ENCODE measurements at regions not wholly inside any gene's neighbourhood (a gene's known extent, or its start where the extent isn't known, plus 50 kb on each side); places are given as distances from the start of the nearest gene placed in this dataset.

DNA sequence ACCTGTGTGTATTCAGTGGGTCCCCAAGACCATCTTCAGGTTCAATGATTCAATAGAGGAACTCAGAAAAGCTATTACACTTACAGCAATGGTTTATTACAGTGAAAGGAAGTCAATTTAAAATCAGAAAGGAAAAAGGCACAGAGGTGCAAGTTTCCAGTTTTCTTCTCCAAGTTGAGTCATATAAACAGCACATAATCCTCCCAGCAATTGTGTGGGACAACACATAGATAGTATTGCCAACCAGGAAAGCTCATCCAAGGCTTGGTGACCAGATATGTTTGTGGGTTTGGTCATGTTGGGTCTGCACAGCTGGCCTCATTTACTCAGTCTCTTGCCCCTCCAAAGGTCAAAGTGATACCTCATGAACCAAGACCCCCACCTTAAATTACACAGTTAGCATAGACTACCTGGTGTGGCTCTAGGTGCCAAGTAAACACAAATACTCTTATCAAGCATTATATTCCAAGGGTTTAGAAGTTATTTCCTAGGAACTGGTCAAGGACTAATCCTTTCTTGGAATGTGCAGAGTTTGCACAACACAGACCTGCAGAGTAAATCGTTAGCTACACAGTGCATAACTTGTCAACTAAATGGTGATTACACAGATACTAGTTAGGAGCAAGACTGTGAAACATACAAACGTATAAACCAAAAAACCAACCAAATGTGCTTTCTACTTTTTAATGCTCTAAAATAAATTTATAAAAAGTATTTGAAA, 777.3 kb downstream of the PCDH18 start:
- TF ChIP-seq CHD1 (IDR thresholded peaks at IDR 0.05; ENCODE audit: low read depth, low read length): no peak
- Histone ChIP-seq H3K4me2 (ENCODE audit: control insufficient read depth, insufficient read depth) (no peak overlapping the region), H2AFZ (ENCODE audit: control insufficient read depth, low read depth, low read length) (no peak overlapping the region), H3K79me2 (ENCODE audit: control insufficient read depth, insufficient read depth, low read length) (no peaks in the 10 kb centered on the region), H3K4me3 (no peak overlapping the region), H3K4me1 (ENCODE audit: control insufficient read depth, insufficient read depth, low read length) (no peaks in the 10 kb centered on the region), H3K9me3 (replicated peaks; ENCODE audit: control insufficient read depth, insufficient read depth, low read length) (no peaks in the 10 kb centered on the region), H3K27me3 (replicated peaks in 1 of 2; ENCODE audit: control insufficient read depth in 2 of 2, insufficient read depth in 2 of 2, low read length in 1 of 2) (no peaks in the 10 kb centered on the region), H3K9ac (ENCODE audit: control insufficient read depth, insufficient read depth, low read length) (no peak overlapping the region), H3K36me3 (ENCODE audit: control insufficient read depth in 2 of 2, insufficient read depth in 2 of 2, low read length in 1 of 2) (no peaks in the 10 kb centered on the region), H3K27ac (ENCODE audit: control insufficient read depth, insufficient read depth) (no peak overlapping the region), H4K20me1 (ENCODE audit: control insufficient read depth, insufficient read depth) (no peaks in the 10 kb centered on the region)
- BruUV-seq (replicated peaks): no TSS peak
- in situ Hi-C loops (cut with MboI) (no loop called here), intact Hi-C loops (cut with micrococcal nuclease; ENCODE audit: unreplicated experiment) (no loop called here)
- ChIA-PET RAD21 (ENCODE audit: unreplicated experiment) (interaction anchor here (0.7 to 1.2 kb wide), 2 partner anchors 9 to 624 kb away, joined by 3 read pairs; no protein-coding TSS in a partner anchor), POLR2A (no interaction called here), SMC1A (ENCODE audit: uncharacterized antibody, unreplicated experiment) (interaction anchor here (0.5 to 1.9 kb wide), 3 partner anchors 9 to 369 kb away, joined by 3 to 8 read pairs (median 3); no protein-coding TSS in a partner anchor), CTCF (no interaction called here)
- ATAC-seq (no peak), DNase-seq (ENCODE audit: low read depth, low spot score) (no peak), FAIRE-seq (no peak)
- WGBS (ENCODE audit: insufficient coverage, insufficient replicate concordance, low lambda C conversion rate, missing lambda C conversion rate): 2% methylated on average over 2 of the region's 2 CpGs

DNA sequence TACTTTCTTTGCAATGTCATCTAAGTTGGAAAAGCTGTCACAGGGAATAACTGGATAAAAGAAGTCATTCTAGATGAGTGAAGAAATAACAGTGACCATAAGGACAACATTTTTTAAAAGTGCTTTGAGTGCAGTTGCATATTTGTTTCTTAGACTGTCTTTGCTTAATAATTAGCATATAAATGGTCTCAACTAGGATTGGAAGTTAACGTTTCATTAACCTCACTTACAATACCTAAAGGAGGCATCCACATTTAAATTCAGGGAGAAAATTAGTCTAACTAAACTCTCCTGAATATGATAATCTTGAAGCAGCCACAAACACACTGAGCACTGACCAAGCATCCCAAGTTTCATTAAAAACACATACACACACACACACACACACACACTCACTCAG, 780.7 kb downstream of the PCDH18 start:
- in situ Hi-C loops (cut with MboI) (no loop called here), intact Hi-C loops (cut with micrococcal nuclease; ENCODE audit: unreplicated experiment) (no loop called here)
- 44% methylated on average over 1 of the region's 1 CpG for whole genome bisulfite sequencing (ENCODE audit: insufficient coverage, insufficient replicate concordance, low lambda C conversion rate, missing lambda C conversion rate)
- BruUV-seq (replicated peaks): no TSS peak
- RAD21 ChIA-PET (ENCODE audit: unreplicated experiment): no interaction called here
- FAIRE-seq: no peak
- no peak overlapping the region for H3K27ac ChIP-seq (ENCODE audit: control insufficient read depth, insufficient read depth)
- H3K4me2 ChIP-seq (ENCODE audit: control insufficient read depth, insufficient read depth): no peak overlapping the region
- H3K27me3 ChIP-seq (replicated peaks in 1 of 2; ENCODE audit: control insufficient read depth in 2 of 2, insufficient read depth in 2 of 2, low read length in 1 of 2): no peaks in the 10 kb centered on the region
- SMC1A ChIA-PET (ENCODE audit: uncharacterized antibody, unreplicated experiment): interaction anchor here (2.9 kb wide), 1 partner anchor 10 kb away, joined by 6 read pairs; no protein-coding TSS in a partner anchor
- no peaks in the 10 kb centered on the region for H3K9me3 ChIP-seq (replicated peaks; ENCODE audit: control insufficient read depth, insufficient read depth, low read length)
- no peaks in the 10 kb centered on the region for H3K4me1 ChIP-seq (ENCODE audit: control insufficient read depth, insufficient read depth, low read length)
- POLR2A ChIA-PET: no interaction called here
- no peaks in the 10 kb centered on the region for H3K36me3 ChIP-seq (ENCODE audit: control insufficient read depth in 2 of 2, insufficient read depth in 2 of 2, low read length in 1 of 2)
- no peak for ATAC-seq
- no peak overlapping the region for H2AFZ ChIP-seq (ENCODE audit: control insufficient read depth, low read depth, low read length)
- CTCF ChIA-PET: no interaction called here
- H3K9ac ChIP-seq (ENCODE audit: control insufficient read depth, insufficient read depth, low read length): no peak overlapping the region
- H3K79me2 ChIP-seq (ENCODE audit: control insufficient read depth, insufficient read depth, low read length): no peaks in the 10 kb centered on the region
- no peak overlapping the region for H3K4me3 ChIP-seq
- H4K20me1 ChIP-seq (ENCODE audit: control insufficient read depth, insufficient read depth): no peaks in the 10 kb centered on the region
- DNase-seq (ENCODE audit: low read depth, low spot score): no peak
- TF ChIP-seq CBX3 (IDR thresholded peaks at IDR 0.05; ENCODE audit: borderline replicate concordance, low read depth) (no peak), SMAD5 (IDR thresholded peaks at IDR 0.05; ENCODE audit: low read depth) (no peak), ZNF622 (IDR thresholded peaks at IDR 0.05) (no peak), YY1 (IDR thresholded peaks at IDR 0.05; ENCODE audit: low read depth, low read length) (no peak), MEF2B (IDR thresholded peaks at IDR 0.05; ENCODE audit: partially characterized antibody, poor library complexity, severe bottlenecking) (no peak), NR2C1 (IDR thresholded peaks at IDR 0.05) (no peak), SUPT20H (IDR thresholded peaks at IDR 0.05; ENCODE audit: borderline replicate concordance, control insufficient read depth, low read depth, low read length) (no peak), TBL1XR1 (IDR thresholded peaks at IDR 0.05; ENCODE audit: low read depth, low read length) (no peak), SREBF1 (IDR thresholded peaks at IDR 0.05; ENCODE audit: low read length) (no peak)
- TF ChIP-seq, protein P1, sequence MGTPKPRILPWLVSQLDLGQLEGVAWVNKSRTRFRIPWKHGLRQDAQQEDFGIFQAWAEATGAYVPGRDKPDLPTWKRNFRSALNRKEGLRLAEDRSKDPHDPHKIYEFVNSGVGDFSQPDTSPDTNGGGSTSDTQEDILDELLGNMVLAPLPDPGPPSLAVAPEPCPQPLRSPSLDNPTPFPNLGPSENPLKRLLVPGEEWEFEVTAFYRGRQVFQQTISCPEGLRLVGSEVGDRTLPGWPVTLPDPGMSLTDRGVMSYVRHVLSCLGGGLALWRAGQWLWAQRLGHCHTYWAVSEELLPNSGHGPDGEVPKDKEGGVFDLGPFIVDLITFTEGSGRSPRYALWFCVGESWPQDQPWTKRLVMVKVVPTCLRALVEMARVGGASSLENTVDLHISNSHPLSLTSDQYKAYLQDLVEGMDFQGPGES (IDR thresholded peaks at IDR 0.05): no peak
- TF ChIP-seq, protein P2, sequence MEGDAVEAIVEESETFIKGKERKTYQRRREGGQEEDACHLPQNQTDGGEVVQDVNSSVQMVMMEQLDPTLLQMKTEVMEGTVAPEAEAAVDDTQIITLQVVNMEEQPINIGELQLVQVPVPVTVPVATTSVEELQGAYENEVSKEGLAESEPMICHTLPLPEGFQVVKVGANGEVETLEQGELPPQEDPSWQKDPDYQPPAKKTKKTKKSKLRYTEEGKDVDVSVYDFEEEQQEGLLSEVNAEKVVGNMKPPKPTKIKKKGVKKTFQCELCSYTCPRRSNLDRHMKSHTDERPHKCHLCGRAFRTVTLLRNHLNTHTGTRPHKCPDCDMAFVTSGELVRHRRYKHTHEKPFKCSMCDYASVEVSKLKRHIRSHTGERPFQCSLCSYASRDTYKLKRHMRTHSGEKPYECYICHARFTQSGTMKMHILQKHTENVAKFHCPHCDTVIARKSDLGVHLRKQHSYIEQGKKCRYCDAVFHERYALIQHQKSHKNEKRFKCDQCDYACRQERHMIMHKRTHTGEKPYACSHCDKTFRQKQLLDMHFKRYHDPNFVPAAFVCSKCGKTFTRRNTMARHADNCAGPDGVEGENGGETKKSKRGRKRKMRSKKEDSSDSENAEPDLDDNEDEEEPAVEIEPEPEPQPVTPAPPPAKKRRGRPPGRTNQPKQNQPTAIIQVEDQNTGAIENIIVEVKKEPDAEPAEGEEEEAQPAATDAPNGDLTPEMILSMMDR (IDR thresholded peaks at IDR 0.05 in 2 of 3, conservative IDR thresholded peaks at IDR 0.05 in 1 of 3; ENCODE audit: control insufficient read depth in 2 of 3, extremely low read depth in 1 of 3, insufficient read depth in 1 of 3, low read depth in 3 of 3, low read length in 3 of 3): no peak
- TF ChIP-seq, protein P3, sequence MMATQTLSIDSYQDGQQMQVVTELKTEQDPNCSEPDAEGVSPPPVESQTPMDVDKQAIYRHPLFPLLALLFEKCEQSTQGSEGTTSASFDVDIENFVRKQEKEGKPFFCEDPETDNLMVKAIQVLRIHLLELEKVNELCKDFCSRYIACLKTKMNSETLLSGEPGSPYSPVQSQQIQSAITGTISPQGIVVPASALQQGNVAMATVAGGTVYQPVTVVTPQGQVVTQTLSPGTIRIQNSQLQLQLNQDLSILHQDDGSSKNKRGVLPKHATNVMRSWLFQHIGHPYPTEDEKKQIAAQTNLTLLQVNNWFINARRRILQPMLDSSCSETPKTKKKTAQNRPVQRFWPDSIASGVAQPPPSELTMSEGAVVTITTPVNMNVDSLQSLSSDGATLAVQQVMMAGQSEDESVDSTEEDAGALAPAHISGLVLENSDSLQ (IDR thresholded peaks at IDR 0.05): no peak
